PC-9 (cell line): ENCODE measurements at regions not wholly inside any gene's neighbourhood (a gene's known extent, or its start where the extent isn't known, plus 50 kb on each side); places are given as distances from the start of the nearest gene placed in this dataset.

Experiments
- BruUV-seq: library from RNA; stranded (reverse); fragments of 400-500 nt; replicated peaks from 2 replicates; lab custom pipeline; 2021; lab: Mats Ljungman, UMichigan
- CTCF ChIA-PET: fragments of 300-600 bp; sonication (Branson Sonifier 250); formaldehyde crosslinking; loops from one replicate; lab custom pipeline; 2022; ENCODE audit warnings: antibody characterized with exemption; lab: Charles Lee
- POLR2A ChIA-PET: fragments of 300-600 bp; sonication (Branson Sonifier 250); formaldehyde crosslinking; loops from one replicate; lab custom pipeline; 2022; ENCODE audit warnings: antibody characterized with exemption; ENCODE audit not compliant: unreplicated experiment; lab: Charles Lee
- DNase-seq, 2 experiments: peaks; one replicate each; pipeline versions ENCODE4 v3.0.0 to v3.0.0-alpha.2; 2015 to 2022; ENCODE audit warnings: mixed read lengths in 1 of 2
- H2AFZ ChIP-seq: fragments of 200-600 bp; sonication (generic); 2 replicates; pipeline ENCODE4 v1.8.1; 2017; ENCODE audit warnings: antibody characterized with exemption
- H3F3A ChIP-seq: fragments of 200-600 bp; sonication (generic); 2 replicates; pipeline ENCODE4 v1.8.1; 2017; ENCODE audit warnings: antibody characterized with exemption, mild to moderate bottlenecking, low read depth; ENCODE audit not compliant: insufficient read depth
- H3K27ac ChIP-seq: fragments of 200-600 bp; sonication (generic); 2 replicates; pipeline ENCODE4 v1.6.1; 2016; ENCODE audit warnings: mixed run types
- H3K27me3 ChIP-seq: fragments of 200-600 bp; sonication (generic); 2 replicates; pipeline ENCODE4 v1.6.1; 2016; ENCODE audit warnings: low read depth, mixed run types; ENCODE audit not compliant: insufficient read depth
- H3K36me3 ChIP-seq: fragments of 200-600 bp; sonication (generic); 2 replicates; pipeline ENCODE4 v1.6.1; 2016; ENCODE audit warnings: low read depth, mixed run types
- H3K4me1 ChIP-seq: fragments of 200-600 bp; sonication (generic); replicated peaks from 2 replicates; pipeline ENCODE4 v1.6.1; 2016; ENCODE audit warnings: mixed run types; ENCODE audit not compliant: insufficient read depth
- H3K4me2 ChIP-seq: fragments of 200-600 bp; sonication (generic); 2 replicates; pipeline ENCODE4 v1.6.1; 2017; ENCODE audit warnings: mixed run types
- H3K4me3 ChIP-seq: fragments of 200-600 bp; sonication (generic); 2 replicates; pipeline ENCODE4 v1.6.1; 2016; ENCODE audit warnings: mixed run types
- H3K79me2 ChIP-seq: fragments of 200-600 bp; sonication (generic); 2 replicates; pipeline ENCODE4 v1.6.1; 2017; ENCODE audit warnings: low read depth, mixed run types
- H3K9me2 ChIP-seq: fragments of 200-600 bp; sonication (generic); 2 replicates; pipeline ENCODE4 v1.8.1; 2017; ENCODE audit warnings: mild to moderate bottlenecking; ENCODE audit not compliant: insufficient read depth
- H3K9me3 ChIP-seq: fragments of 200-600 bp; sonication (generic); 2 replicates; pipeline ENCODE4 v1.8.1; 2016; ENCODE audit warnings: low read depth; ENCODE audit not compliant: insufficient read depth
- H4K20me1 ChIP-seq: fragments of 200-600 bp; sonication (generic); 2 replicates; pipeline ENCODE4 v1.8.1; 2017; ENCODE audit not compliant: insufficient read depth
- EZH2 ChIP-seq: fragments of 200-600 bp; sonication (generic); IDR thresholded peaks from 2 replicates; pipeline ENCODE4 v1.8.0; 2017; ENCODE audit warnings: antibody characterized with exemption, low read depth
- intact Hi-C: fragments of 100-400 bp; cut with micrococcal nuclease; formaldehyde crosslinking; loops from one replicate; pipeline ENCODE4 v1.10.0; 2022; ENCODE audit not compliant: unreplicated experiment
- TF ChIP-seq, protein P1 (sequence below): fragments of 200-600 bp; sonication (generic); conservative IDR thresholded peaks from 2 replicates; pipeline ENCODE4 v1.6.1; 2017; ENCODE audit warnings: mixed run types, antibody characterized with exemption, mild to moderate bottlenecking, moderate library complexity

DNA sequence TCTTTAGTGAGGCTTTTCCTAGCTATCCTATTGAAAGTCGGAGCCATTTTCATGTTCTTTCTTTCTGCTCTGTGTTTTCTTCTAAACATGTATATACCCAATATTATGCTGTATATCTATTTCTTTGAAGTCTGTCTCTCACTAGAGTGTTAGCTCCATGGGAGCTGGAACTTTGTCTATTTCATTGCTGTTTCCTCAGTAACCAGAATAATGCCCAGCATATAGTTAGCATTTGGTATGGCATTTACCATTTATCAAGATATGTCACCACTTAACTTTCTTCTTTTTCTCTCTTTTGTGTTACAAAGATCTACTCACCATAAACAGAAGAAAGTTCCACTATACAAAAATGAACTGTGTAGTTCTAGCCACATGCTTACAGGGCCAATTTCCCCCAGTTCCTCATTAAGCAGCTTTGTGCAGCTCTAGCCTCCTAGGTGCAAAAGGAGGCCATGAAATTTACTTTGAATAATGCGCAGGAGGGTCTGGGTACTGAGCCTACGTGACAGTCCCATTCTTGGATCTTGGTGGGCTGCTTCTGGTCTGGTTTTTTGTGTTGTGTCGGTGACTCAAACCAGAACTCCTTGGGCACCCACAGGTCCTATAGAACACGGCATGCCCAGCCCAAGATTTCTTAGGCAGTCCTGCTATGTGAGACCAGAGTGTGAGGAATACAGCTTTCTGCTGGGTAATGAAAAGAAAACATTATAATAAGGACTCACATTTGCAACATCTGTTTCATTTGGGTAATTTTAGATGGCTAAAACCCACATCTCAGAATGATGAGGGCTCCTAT, 302.3 kb upstream of the IGFBP7 start:
- no peaks in the 10 kb centered on the region for H4K20me1 ChIP-seq
- intact Hi-C loops, result no loop called here
- CTCF ChIA-PET, result no interaction called here
- H3K4me2 ChIP-seq, result no peak overlapping the region
- no peaks in the 10 kb centered on the region for H3K4me1 ChIP-seq
- no peaks in the 10 kb centered on the region for H3K27me3 ChIP-seq
- H3K36me3 ChIP-seq, result no peaks in the 10 kb centered on the region
- no peak for TF ChIP-seq EZH2
- TF ChIP-seq, protein P1, sequence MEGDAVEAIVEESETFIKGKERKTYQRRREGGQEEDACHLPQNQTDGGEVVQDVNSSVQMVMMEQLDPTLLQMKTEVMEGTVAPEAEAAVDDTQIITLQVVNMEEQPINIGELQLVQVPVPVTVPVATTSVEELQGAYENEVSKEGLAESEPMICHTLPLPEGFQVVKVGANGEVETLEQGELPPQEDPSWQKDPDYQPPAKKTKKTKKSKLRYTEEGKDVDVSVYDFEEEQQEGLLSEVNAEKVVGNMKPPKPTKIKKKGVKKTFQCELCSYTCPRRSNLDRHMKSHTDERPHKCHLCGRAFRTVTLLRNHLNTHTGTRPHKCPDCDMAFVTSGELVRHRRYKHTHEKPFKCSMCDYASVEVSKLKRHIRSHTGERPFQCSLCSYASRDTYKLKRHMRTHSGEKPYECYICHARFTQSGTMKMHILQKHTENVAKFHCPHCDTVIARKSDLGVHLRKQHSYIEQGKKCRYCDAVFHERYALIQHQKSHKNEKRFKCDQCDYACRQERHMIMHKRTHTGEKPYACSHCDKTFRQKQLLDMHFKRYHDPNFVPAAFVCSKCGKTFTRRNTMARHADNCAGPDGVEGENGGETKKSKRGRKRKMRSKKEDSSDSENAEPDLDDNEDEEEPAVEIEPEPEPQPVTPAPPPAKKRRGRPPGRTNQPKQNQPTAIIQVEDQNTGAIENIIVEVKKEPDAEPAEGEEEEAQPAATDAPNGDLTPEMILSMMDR, result no peak
- BruUV-seq, result no TSS peak
- no peaks in the 10 kb centered on the region for H3K9me2 ChIP-seq
- H3F3A ChIP-seq, result no peaks in the 10 kb centered on the region
- H3K27ac ChIP-seq, result no peak overlapping the region
- DNase-seq, result no peak
- POLR2A ChIA-PET, result no interaction called here
- no peak overlapping the region for H3K4me3 ChIP-seq
- no peaks in the 10 kb centered on the region for H3K79me2 ChIP-seq
- no peaks in the 10 kb centered on the region for H3K9me3 ChIP-seq
- no peak overlapping the region for H2AFZ ChIP-seq

DNA sequence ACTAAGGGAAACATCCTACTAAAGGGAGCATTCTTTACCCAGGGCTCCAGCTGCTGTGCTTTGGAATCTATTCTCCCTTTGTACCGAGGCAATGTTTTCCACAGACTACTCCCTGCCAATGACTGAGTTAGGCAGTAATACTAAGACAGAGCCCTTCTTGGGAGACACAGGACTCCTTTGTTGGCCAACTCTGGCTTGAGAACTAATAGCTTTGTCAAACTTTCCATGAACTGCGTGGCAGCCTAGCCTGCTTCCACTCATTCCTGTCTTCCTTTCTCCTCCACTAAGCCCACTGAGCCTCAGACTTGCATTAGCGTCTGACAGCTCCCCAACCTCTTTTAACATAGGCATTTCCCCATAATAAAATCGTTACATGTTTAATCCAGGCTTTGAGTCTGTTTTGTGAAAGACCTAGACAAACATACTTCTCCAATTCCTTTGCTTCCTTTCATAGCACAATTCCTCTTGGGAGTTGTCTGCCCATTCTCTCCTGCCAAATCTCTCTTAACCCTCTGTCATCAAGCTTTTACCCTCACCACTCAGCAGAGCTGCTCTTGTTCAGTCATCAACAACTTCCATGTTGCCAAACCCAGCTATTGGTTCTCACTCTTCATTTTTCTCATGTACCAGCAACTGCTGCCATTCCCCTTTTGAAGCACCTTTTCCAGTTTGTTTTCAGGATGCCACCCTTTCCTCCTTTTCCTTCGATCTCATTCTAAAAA, 300.3 kb upstream of the IGFBP7 start:
- no peaks in the 10 kb centered on the region for H3K9me2 ChIP-seq
- no peak overlapping the region for H2AFZ ChIP-seq
- POLR2A ChIA-PET, result interaction anchor here (0.7 kb wide), 1 partner anchor 69 kb away, joined by 4 read pairs; no protein-coding TSS in a partner anchor

DNA sequence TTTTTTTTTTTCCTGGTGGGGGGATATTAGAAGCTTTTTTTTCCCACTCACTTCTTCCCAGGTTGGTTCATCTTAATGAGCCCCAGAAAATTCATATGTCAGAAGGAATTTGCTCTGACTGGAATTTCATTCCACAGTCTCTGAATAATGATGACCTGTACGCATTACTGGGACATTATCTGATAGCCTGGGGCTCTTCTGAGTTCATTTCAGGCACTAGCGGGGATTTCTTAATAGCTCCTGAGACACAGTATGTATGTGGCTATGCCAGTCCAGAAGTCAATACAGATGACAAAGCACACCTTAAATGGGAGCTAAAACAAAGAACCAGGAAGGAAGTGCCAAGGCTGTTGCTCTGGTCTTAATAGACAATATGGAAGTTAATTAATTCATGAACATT, 295.2 kb upstream of the IGFBP7 start:
- Histone ChIP-seq H2AFZ (no peak overlapping the region), H3K9me3 (no peaks in the 10 kb centered on the region), H4K20me1 (no peaks in the 10 kb centered on the region), H3F3A (no peaks in the 10 kb centered on the region), H3K27me3 (no peaks in the 10 kb centered on the region), H3K79me2 (no peaks in the 10 kb centered on the region), H3K4me3 (no peak overlapping the region), H3K4me1 (no peaks in the 10 kb centered on the region), H3K27ac (peak overlapping the region; percentile 68), H3K9me2 (no peaks in the 10 kb centered on the region), H3K4me2 (no peak overlapping the region; the same call in 1 of the 2 replicates), H3K36me3 (no peaks in the 10 kb centered on the region)
- intact Hi-C loops, result loop anchor here (2.0 to 10.0 kb wide), 2 partner anchors 19 to 101 kb away; no protein-coding TSS in a partner anchor
- ChIA-PET POLR2A (interaction anchor here (0.6 kb wide), 1 partner anchor 13 kb away, joined by 6 read pairs; no protein-coding TSS in a partner anchor), CTCF (interaction anchor here (0.6 kb wide), 1 partner anchor 242 kb away, joined by 4 read pairs; no protein-coding TSS in a partner anchor)
- TF ChIP-seq, protein P1, result no peak
- no peak for TF ChIP-seq EZH2
- no TSS peak for BruUV-seq
- peak; percentile 45 to 58 for DNase-seq

More for the DNA sequence above, 300.3 kb upstream of the IGFBP7 start:
- Histone ChIP-seq H3K79me2 (no peaks in the 10 kb centered on the region), H3K4me3 (no peak overlapping the region), H3K27me3 (no peaks in the 10 kb centered on the region), H3K36me3 (no peaks in the 10 kb centered on the region), H3K4me2 (no peak overlapping the region), H3K9me3 (no peaks in the 10 kb centered on the region), H3K27ac (no peak overlapping the region), H4K20me1 (no peaks in the 10 kb centered on the region), H3F3A (no peaks in the 10 kb centered on the region), H3K4me1 (no peaks in the 10 kb centered on the region)
- no peak for DNase-seq
- TF ChIP-seq, protein P1, result no peak
- no peak for TF ChIP-seq EZH2
- intact Hi-C loops, result no loop called here
- CTCF ChIA-PET, result no interaction called here
- no TSS peak for BruUV-seq
